PC-9 (cell line): ENCODE measurements at regions not wholly inside any gene's neighbourhood (a gene's known extent, or its start where the extent isn't known, plus 50 kb on each side); places are given as distances from the start of the nearest gene placed in this dataset.

ENCODE experiments used
- BruUV-seq: library from RNA; stranded (reverse); fragments of 400-500 nt; replicated peaks from 2 replicates; lab custom pipeline; 2021; lab: Mats Ljungman, UMichigan
- CTCF ChIA-PET: fragments of 300-600 bp; sonication (Branson Sonifier 250); formaldehyde crosslinking; loops from one replicate; lab custom pipeline; 2022; ENCODE audit warnings: antibody characterized with exemption; lab: Charles Lee
- POLR2A ChIA-PET: fragments of 300-600 bp; sonication (Branson Sonifier 250); formaldehyde crosslinking; loops from one replicate; lab custom pipeline; 2022; ENCODE audit warnings: antibody characterized with exemption; ENCODE audit not compliant: unreplicated experiment; lab: Charles Lee
- DNase-seq, 2 experiments: peaks; one replicate each; pipeline versions ENCODE4 v3.0.0 to v3.0.0-alpha.2; 2015 to 2022; ENCODE audit warnings: mixed read lengths in 1 of 2
- H2AFZ ChIP-seq: fragments of 200-600 bp; sonication (generic); 2 replicates; pipeline ENCODE4 v1.8.1; 2017; ENCODE audit warnings: antibody characterized with exemption
- H3F3A ChIP-seq: fragments of 200-600 bp; sonication (generic); 2 replicates; pipeline ENCODE4 v1.8.1; 2017; ENCODE audit warnings: antibody characterized with exemption, mild to moderate bottlenecking, low read depth; ENCODE audit not compliant: insufficient read depth
- H3K27ac ChIP-seq: fragments of 200-600 bp; sonication (generic); 2 replicates; pipeline ENCODE4 v1.6.1; 2016; ENCODE audit warnings: mixed run types
- H3K27me3 ChIP-seq: fragments of 200-600 bp; sonication (generic); 2 replicates; pipeline ENCODE4 v1.6.1; 2016; ENCODE audit warnings: low read depth, mixed run types; ENCODE audit not compliant: insufficient read depth
- H3K36me3 ChIP-seq: fragments of 200-600 bp; sonication (generic); 2 replicates; pipeline ENCODE4 v1.6.1; 2016; ENCODE audit warnings: low read depth, mixed run types
- H3K4me1 ChIP-seq: fragments of 200-600 bp; sonication (generic); replicated peaks from 2 replicates; pipeline ENCODE4 v1.6.1; 2016; ENCODE audit warnings: mixed run types; ENCODE audit not compliant: insufficient read depth
- H3K4me2 ChIP-seq: fragments of 200-600 bp; sonication (generic); 2 replicates; pipeline ENCODE4 v1.6.1; 2017; ENCODE audit warnings: mixed run types
- H3K4me3 ChIP-seq: fragments of 200-600 bp; sonication (generic); 2 replicates; pipeline ENCODE4 v1.6.1; 2016; ENCODE audit warnings: mixed run types
- H3K79me2 ChIP-seq: fragments of 200-600 bp; sonication (generic); 2 replicates; pipeline ENCODE4 v1.6.1; 2017; ENCODE audit warnings: low read depth, mixed run types
- H3K9me2 ChIP-seq: fragments of 200-600 bp; sonication (generic); 2 replicates; pipeline ENCODE4 v1.8.1; 2017; ENCODE audit warnings: mild to moderate bottlenecking; ENCODE audit not compliant: insufficient read depth
- H3K9me3 ChIP-seq: fragments of 200-600 bp; sonication (generic); 2 replicates; pipeline ENCODE4 v1.8.1; 2016; ENCODE audit warnings: low read depth; ENCODE audit not compliant: insufficient read depth
- H4K20me1 ChIP-seq: fragments of 200-600 bp; sonication (generic); 2 replicates; pipeline ENCODE4 v1.8.1; 2017; ENCODE audit not compliant: insufficient read depth
- CTCF ChIP-seq: fragments of 200-600 bp; sonication (generic); conservative IDR thresholded peaks from 2 replicates; pipeline ENCODE4 v1.6.1; 2017; ENCODE audit warnings: mixed run types, antibody characterized with exemption, mild to moderate bottlenecking, moderate library complexity
- EZH2 ChIP-seq: fragments of 200-600 bp; sonication (generic); IDR thresholded peaks from 2 replicates; pipeline ENCODE4 v1.8.0; 2017; ENCODE audit warnings: antibody characterized with exemption, low read depth
- intact Hi-C: fragments of 100-400 bp; cut with micrococcal nuclease; formaldehyde crosslinking; loops from one replicate; pipeline ENCODE4 v1.10.0; 2022; ENCODE audit not compliant: unreplicated experiment

- CTCF ChIA-PET, result no interaction called here
- Histone ChIP-seq H3K4me2 (no peak overlapping the region), H3K27me3 (no peaks in the 10 kb centered on the region), H3K9me2 (no peaks in the 10 kb centered on the region), H3K4me1 (no peaks in the 10 kb centered on the region), H4K20me1 (no peaks in the 10 kb centered on the region), H2AFZ (no peak overlapping the region), H3K9me3 (no peaks in the 10 kb centered on the region), H3K36me3 (no peaks in the 10 kb centered on the region), H3F3A (no peaks in the 10 kb centered on the region), H3K4me3 (no peak overlapping the region), H3K27ac (no peak overlapping the region), H3K79me2 (no peaks in the 10 kb centered on the region)
- POLR2A ChIA-PET, result interaction anchor here (0.6 kb wide), 1 partner anchor 9 kb away, joined by 6 read pairs; no protein-coding TSS in a partner anchor
- BruUV-seq, result no TSS peak
- intact Hi-C loops, result no loop called here
- TF ChIP-seq CTCF (no peak), EZH2 (no peak)
- DNase-seq, result no peak
These were observed 156.7 kb downstream of the DCAF12L1 start for GRCh38 chrX:126395909-126396308.

- no peak for DNase-seq
- Histone ChIP-seq H3K4me3 (no peak overlapping the region), H3F3A (no peaks in the 10 kb centered on the region), H3K9me3 (0 out of 2 replicates have a peak, but pooled peaks cover under 1% of the 10 kb centered on the region), H3K27me3 (no peaks in the 10 kb centered on the region), H3K9me2 (no peaks in the 10 kb centered on the region), H3K79me2 (no peaks in the 10 kb centered on the region), H3K27ac (no peak overlapping the region), H3K4me2 (no peak overlapping the region), H4K20me1 (no peaks in the 10 kb centered on the region), H3K4me1 (no peaks in the 10 kb centered on the region), H2AFZ (no peak overlapping the region), H3K36me3 (0 out of 2 replicates have a peak, but pooled peaks cover under 1% of the 10 kb centered on the region)
- POLR2A ChIA-PET, result no interaction called here
- intact Hi-C loops, result no loop called here
- no TSS peak for BruUV-seq
- no peak for TF ChIP-seq CTCF
- no peak for TF ChIP-seq EZH2
- CTCF ChIA-PET, result no interaction called here
These were observed 157.9 kb downstream of the DCAF12L1 start for GRCh38 chrX:126394681-126395080.

- no peak overlapping the region for H3K27ac ChIP-seq
- no peak overlapping the region for H3K4me2 ChIP-seq
- H3K9me2 ChIP-seq, result no peaks in the 10 kb centered on the region
- no TSS peak for BruUV-seq
- H3K36me3 ChIP-seq, result 0 out of 2 replicates have a peak, but pooled peaks cover 4% of the 10 kb centered on the region
- H3K4me3 ChIP-seq, result no peak overlapping the region
- H3K27me3 ChIP-seq, result no peaks in the 10 kb centered on the region
- ChIA-PET CTCF (no interaction called here), POLR2A (no interaction called here)
- TF ChIP-seq EZH2 (no peak), CTCF (no peak)
- no peak for DNase-seq
- H4K20me1 ChIP-seq, result no peaks in the 10 kb centered on the region
- H3F3A ChIP-seq, result no peaks in the 10 kb centered on the region
- H2AFZ ChIP-seq, result no peak overlapping the region
- intact Hi-C loops, result no loop called here
- no peaks in the 10 kb centered on the region for H3K4me1 ChIP-seq
- H3K79me2 ChIP-seq, result no peaks in the 10 kb centered on the region
- 0 out of 2 replicates have a peak, but pooled peaks cover 4% of the 10 kb centered on the region for H3K9me3 ChIP-seq
These were observed 159.3 kb downstream of the DCAF12L1 start for GRCh38 chrX:126393284-126393683.
